ENCODE measurements at regions not wholly inside any gene's neighbourhood (a gene's known extent, or its start where the extent isn't known, plus 50 kb on each side); places are given as distances from the start of the nearest gene placed in this dataset.

- TF ChIP-seq YY1 (IDR thresholded peaks at IDR 0.05; ENCODE audit: insufficient read depth, insufficient read length) (no peak), SUZ12 (IDR thresholded peaks at IDR 0.05; ENCODE audit: extremely low read depth, insufficient read depth, insufficient read length) (no peak)
Observed at GRCh38 chr2:104452558-104452957, 401.4 kb upstream of the POU3F3 start.
